Lower lobe of right lung (tissue), 2 donors: ENCODE measurements at regions not wholly inside any gene's neighbourhood (a gene's known extent, or its start where the extent isn't known, plus 50 kb on each side); places are given as distances from the start of the nearest gene placed in this dataset.
A peak's percentile ranks its signal among the peaks of the same experiment; 100 is the strongest.
"Not testable (repeated sequence)": the region's sequence is repeated elsewhere in the genome, so short reads cannot be mapped to it uniquely, and the experiment has no call there.

Experiments
- ATAC-seq, 2 donors: fragments of 200-7000 bp; cut with Tn5 transposase; one replicate each; pipeline ENCODE4 v1.9.1; 2020 to 2022; ENCODE audit warnings: mild to moderate bottlenecking in 2 of 2, moderate library complexity in 2 of 2
- DNase-seq: peaks from one replicate; pipeline ENCODE4 v3.0.0-alpha.2; 2020
- H3K27ac ChIP-seq: fragments of 200-600 bp; one replicate; pipeline ENCODE4 v1.8.0; 2022
- H3K27me3 ChIP-seq: fragments of 200-600 bp; one replicate; pipeline ENCODE4 v1.8.0; 2022; ENCODE audit warnings: low read depth
- H3K36me3 ChIP-seq: fragments of 200-600 bp; one replicate; pipeline ENCODE4 v1.8.0; 2022; ENCODE audit warnings: mild to moderate bottlenecking
- H3K4me1 ChIP-seq: fragments of 200-600 bp; one replicate; pipeline ENCODE4 v1.8.0; 2022
- H3K4me3 ChIP-seq: fragments of 200-600 bp; one replicate; pipeline ENCODE4 v1.8.0; 2022; ENCODE audit warnings: mild to moderate bottlenecking
- H3K9me3 ChIP-seq: fragments of 200-600 bp; one replicate; pipeline ENCODE4 v1.8.0; 2022
- intact Hi-C: fragments of 100-400 bp; cut with DNase I; formaldehyde crosslinking; loops from one replicate; pipeline ENCODE4 v1.11.0; 2022
- TF ChIP-seq, protein P1 (sequence below): fragments of 200-600 bp; IDR thresholded peaks from one replicate; pipeline ENCODE4 v1.8.0; 2022; ENCODE audit warnings: antibody characterized with exemption, mild to moderate bottlenecking
- donor health status: DM: no; HTN: yes; CAD: no; lungs with severe emphysema.

DNA sequence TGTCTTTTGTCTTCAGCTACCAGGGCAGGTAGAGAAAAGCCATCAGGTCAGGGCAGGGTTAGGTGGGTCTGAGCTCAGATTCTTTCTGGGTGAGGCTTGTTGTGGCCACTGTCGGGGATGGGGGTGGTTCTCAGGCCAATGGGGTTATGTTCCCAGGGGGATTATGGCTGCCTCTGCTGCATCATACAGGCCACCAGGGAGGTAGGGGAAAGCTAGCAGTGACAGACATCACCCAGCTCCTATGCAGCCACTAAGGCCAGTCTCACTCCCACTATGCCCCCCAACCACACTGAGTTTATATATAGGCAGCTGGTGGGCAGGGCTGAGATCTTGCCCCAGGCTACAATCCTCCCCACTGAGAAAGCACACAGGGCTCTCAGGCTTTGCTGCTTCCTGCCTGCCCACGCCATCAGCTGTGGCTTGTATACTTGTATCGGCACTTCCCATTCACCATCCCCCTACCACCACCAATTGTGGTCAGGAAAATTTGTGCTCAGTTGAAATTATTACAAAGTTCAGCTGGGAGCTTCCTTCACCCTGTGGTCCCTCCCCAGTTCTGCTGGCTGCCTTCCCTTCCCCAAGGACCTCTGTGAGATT is 72.6 kb upstream of the PTPN13 start:
- intact Hi-C loops, result no loop called here
- ATAC-seq, result peak in 1 of 2 donors; percentile 58
- no peak overlapping the region for H3K4me3 ChIP-seq

DNA sequence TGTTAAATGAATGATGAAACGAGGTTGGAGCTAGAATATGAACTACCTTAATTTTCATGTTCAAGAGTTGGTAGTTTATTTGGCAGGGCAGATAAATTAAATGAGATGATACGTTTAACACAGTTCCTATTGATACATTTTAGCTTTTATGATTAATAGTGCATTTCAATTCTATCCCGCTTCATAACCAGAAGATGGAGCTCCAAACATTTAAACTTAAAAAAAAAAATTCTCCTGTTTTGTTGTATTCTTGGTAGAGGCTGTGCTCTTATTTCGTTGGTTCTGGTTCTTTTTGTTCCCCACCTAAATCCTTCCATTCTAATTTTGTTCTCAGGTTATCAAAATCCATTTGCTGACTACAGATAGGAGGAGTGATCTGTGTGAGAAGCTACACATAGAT is 71.8 kb upstream of the PTPN13 start:
- intact Hi-C loops, result no loop called here
- Histone ChIP-seq H3K4me1 (no peaks in the 10 kb centered on the region), H3K9me3 (no peaks in the 10 kb centered on the region), H3K4me3 (no peak overlapping the region), H3K36me3 (no peaks in the 10 kb centered on the region), H3K27ac (no peak overlapping the region), H3K27me3 (no peaks in the 10 kb centered on the region)
- ATAC-seq, result no peak
- no peak for DNase-seq
- TF ChIP-seq, protein P1, sequence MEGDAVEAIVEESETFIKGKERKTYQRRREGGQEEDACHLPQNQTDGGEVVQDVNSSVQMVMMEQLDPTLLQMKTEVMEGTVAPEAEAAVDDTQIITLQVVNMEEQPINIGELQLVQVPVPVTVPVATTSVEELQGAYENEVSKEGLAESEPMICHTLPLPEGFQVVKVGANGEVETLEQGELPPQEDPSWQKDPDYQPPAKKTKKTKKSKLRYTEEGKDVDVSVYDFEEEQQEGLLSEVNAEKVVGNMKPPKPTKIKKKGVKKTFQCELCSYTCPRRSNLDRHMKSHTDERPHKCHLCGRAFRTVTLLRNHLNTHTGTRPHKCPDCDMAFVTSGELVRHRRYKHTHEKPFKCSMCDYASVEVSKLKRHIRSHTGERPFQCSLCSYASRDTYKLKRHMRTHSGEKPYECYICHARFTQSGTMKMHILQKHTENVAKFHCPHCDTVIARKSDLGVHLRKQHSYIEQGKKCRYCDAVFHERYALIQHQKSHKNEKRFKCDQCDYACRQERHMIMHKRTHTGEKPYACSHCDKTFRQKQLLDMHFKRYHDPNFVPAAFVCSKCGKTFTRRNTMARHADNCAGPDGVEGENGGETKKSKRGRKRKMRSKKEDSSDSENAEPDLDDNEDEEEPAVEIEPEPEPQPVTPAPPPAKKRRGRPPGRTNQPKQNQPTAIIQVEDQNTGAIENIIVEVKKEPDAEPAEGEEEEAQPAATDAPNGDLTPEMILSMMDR, result peak; percentile 17

More for the DNA sequence above, 72.6 kb upstream of the PTPN13 start:
- Histone ChIP-seq H3K9me3 (no peaks in the 10 kb centered on the region), H3K4me1 (no peaks in the 10 kb centered on the region), H3K36me3 (no peaks in the 10 kb centered on the region), H3K27ac (no peak overlapping the region), H3K27me3 (no peaks in the 10 kb centered on the region)
- TF ChIP-seq, protein P1, result no peak
- peak; percentile 52 for DNase-seq

DNA sequence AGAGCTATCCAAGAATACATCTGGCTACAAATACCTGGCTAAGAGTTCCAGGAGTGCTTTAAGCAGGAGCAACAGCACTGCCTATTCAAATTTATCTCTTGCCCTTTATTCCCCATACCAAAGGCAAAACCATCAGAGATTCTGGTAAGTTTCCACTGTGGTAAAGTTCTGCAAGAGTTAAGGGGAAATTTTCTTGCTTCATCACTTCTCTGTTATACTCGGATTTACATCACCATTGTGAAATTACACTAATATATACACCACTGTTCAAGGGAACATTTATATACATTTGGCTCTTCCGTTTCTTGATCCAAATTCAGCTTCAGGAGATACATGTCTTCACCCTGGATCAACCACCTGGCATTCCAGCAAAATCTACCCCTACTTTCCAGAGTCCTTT is 70.8 kb upstream of the PTPN13 start:
- peak in 1 of 2 donors; percentile 44 for ATAC-seq

DNA sequence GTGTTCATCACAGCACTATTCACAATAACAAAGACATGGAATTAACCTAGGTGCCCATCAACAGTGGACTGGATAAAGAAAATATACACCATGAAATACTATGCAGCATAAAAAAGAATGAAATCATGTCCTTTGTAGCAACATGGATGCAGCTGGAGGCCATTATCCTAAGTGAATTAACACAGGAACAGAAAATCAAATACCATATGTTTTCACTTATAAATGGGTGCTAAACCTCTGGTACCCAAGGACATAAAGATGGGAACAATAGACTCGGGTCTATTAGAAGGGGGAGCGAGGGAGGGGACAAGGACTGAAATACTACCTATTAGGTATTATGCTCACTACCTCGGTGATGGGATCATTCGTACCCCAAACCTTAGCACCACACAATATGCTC is 66.4 kb upstream of the PTPN13 start:
- H3K27ac ChIP-seq, H3K36me3 ChIP-seq, ATAC-seq, intact Hi-C loops, DNase-seq, H3K27me3 ChIP-seq, H3K4me1 ChIP-seq, H3K9me3 ChIP-seq, H3K4me3 ChIP-seq: not testable (repeated sequence)

More for the DNA sequence above, 70.8 kb upstream of the PTPN13 start:
- no peaks in the 10 kb centered on the region for H3K4me1 ChIP-seq
- H3K9me3 ChIP-seq, result no peaks in the 10 kb centered on the region
- intact Hi-C loops, result no loop called here
- DNase-seq, result no peak
- H3K4me3 ChIP-seq, result no peak overlapping the region
- H3K27me3 ChIP-seq, result no peaks in the 10 kb centered on the region
- H3K27ac ChIP-seq, result no peak overlapping the region
- TF ChIP-seq, protein P1, result no peak
- no peaks in the 10 kb centered on the region for H3K36me3 ChIP-seq

DNA sequence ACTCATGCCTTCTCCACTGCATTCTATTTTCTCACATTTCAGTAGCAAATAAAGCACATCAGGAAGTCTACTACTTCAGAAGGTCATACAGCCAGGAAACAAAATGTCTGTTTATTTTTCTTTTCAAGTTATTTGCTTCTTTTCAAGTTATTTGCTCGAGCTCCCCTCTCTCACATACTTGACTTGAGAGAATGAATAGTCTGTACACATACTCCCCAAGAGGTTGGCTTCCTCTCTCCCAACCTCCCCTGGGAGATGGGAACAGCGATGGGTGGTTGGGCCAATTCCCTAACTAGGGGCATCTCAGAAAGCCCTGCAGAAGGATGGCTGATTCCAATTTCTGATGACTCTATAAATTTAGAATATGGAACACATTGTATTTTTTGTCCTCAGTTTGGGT is 64.7 kb upstream of the PTPN13 start:
- intact Hi-C loops, result no loop called here
- no peaks in the 10 kb centered on the region for H3K36me3 ChIP-seq
- TF ChIP-seq, protein P1, result no peak
- ATAC-seq (peak; percentile 90 to 96), DNase-seq (no peak)
- no peaks in the 10 kb centered on the region for H3K27me3 ChIP-seq
- H3K27ac ChIP-seq, result no peak overlapping the region
- H3K4me1 ChIP-seq, result no peaks in the 10 kb centered on the region
- no peaks in the 10 kb centered on the region for H3K9me3 ChIP-seq
- H3K4me3 ChIP-seq, result no peak overlapping the region

DNA sequence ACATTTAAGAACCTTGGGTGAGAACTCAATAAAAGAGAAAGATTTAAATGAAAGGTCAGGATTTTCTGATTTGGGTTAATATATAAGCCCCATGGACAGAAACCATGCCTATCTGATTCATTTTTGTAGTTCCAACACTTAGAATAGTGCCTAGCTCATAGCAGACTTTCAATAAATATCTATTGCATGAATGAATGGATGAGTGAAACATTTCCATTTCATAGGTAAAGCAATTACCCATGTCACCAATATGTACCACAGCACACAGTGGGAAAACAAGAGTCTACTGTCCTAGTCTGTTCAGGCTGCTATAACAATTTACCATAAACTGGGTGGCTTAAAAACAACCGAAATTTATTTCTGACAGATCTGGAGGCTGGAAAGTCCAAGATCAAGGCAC is 63.9 kb upstream of the PTPN13 start:
- intact Hi-C loops, result no loop called here
- ATAC-seq (no peak), DNase-seq (no peak)
- Histone ChIP-seq H3K27me3 (no peaks in the 10 kb centered on the region), H3K9me3 (no peaks in the 10 kb centered on the region), H3K27ac (no peak overlapping the region), H3K4me1 (no peaks in the 10 kb centered on the region), H3K36me3 (no peaks in the 10 kb centered on the region), H3K4me3 (no peak overlapping the region)
- TF ChIP-seq, protein P1, result no peak
